ENCODE measurements at regions not wholly inside any gene's neighbourhood (a gene's known extent, or its start where the extent isn't known, plus 50 kb on each side); places are given as distances from the start of the nearest gene placed in this dataset.

- no peak overlapping the region for H3K4me3 ChIP-seq (ENCODE audit: low read length)
- no peaks in the 10 kb centered on the region for H3K79me2 ChIP-seq (ENCODE audit: low read length)
- DNase-seq: no peak
- H3K27me3 ChIP-seq (replicated peaks; ENCODE audit: insufficient read depth, low read length): no peaks in the 10 kb centered on the region
- H4K20me1 ChIP-seq (ENCODE audit: insufficient read depth, low read length): no peaks in the 10 kb centered on the region
- no peak overlapping the region for H3K27ac ChIP-seq (ENCODE audit: low read length)
- no peak overlapping the region for H3K9ac ChIP-seq (ENCODE audit: low read length)
- peaks cover 10% of the 10 kb centered on the region for H3K4me1 ChIP-seq (ENCODE audit: low read length)
- H3K9me2 ChIP-seq (replicated peaks; ENCODE audit: insufficient read depth, low read length): no peaks in the 10 kb centered on the region
- H3K36me3 ChIP-seq (replicated peaks; ENCODE audit: insufficient read depth, low read length): no peaks in the 10 kb centered on the region
- H3K4me2 ChIP-seq (ENCODE audit: low read depth, low read length): no peak overlapping the region
- H3F3A ChIP-seq (ENCODE audit: insufficient read depth, low read length): no peaks in the 10 kb centered on the region
- TF ChIP-seq EZH2phosphoT487 (IDR thresholded peaks at IDR 0.05; ENCODE audit: low read length) (no peak), EZH2 (optimal IDR thresholded peaks at IDR 0.05; ENCODE audit: low read depth, low read length) (no peak), CTCF (IDR thresholded peaks at IDR 0.05; ENCODE audit: low read length) (no peak)
- H3K9me3 ChIP-seq (replicated peaks; ENCODE audit: insufficient read depth, low read length): no peaks in the 10 kb centered on the region
- H2AFZ ChIP-seq (ENCODE audit: low read length): no peak overlapping the region
These were observed 235.6 kb upstream of the RPS23 start for GRCh38 chr5:82513738-82514137.

- Histone ChIP-seq H3K9me3 (replicated peaks; ENCODE audit: insufficient read depth, low read length) (no peaks in the 10 kb centered on the region), H3K36me3 (replicated peaks; ENCODE audit: insufficient read depth, low read length) (no peaks in the 10 kb centered on the region), H3K4me2 (ENCODE audit: low read depth, low read length) (no peak overlapping the region), H3K9ac (ENCODE audit: low read length) (no peak overlapping the region), H2AFZ (ENCODE audit: low read length) (no peak overlapping the region), H3K27me3 (replicated peaks; ENCODE audit: insufficient read depth, low read length) (no peaks in the 10 kb centered on the region), H3K9me2 (replicated peaks; ENCODE audit: insufficient read depth, low read length) (no peaks in the 10 kb centered on the region), H3F3A (ENCODE audit: insufficient read depth, low read length) (no peaks in the 10 kb centered on the region), H3K4me3 (ENCODE audit: low read length) (no peak overlapping the region), H3K27ac (ENCODE audit: low read length) (no peak overlapping the region), H3K4me1 (ENCODE audit: low read length) (peaks cover 10% of the 10 kb centered on the region), H3K79me2 (ENCODE audit: low read length) (no peaks in the 10 kb centered on the region), H4K20me1 (ENCODE audit: insufficient read depth, low read length) (no peaks in the 10 kb centered on the region)
- TF ChIP-seq EZH2phosphoT487 (IDR thresholded peaks at IDR 0.05; ENCODE audit: low read length): no peak
- TF ChIP-seq EZH2 (optimal IDR thresholded peaks at IDR 0.05; ENCODE audit: low read depth, low read length): no peak
- TF ChIP-seq CTCF (IDR thresholded peaks at IDR 0.05; ENCODE audit: low read length): no peak
- peak; percentile 64 for DNase-seq
These were observed 233.9 kb upstream of the RPS23 start for GRCh38 chr5:82512025-82512424.

GRCh38 chr5:82511134-82511533, 233.0 kb upstream of the RPS23 start:
- H4K20me1 ChIP-seq (ENCODE audit: insufficient read depth, low read length): no peaks in the 10 kb centered on the region
- H3K9me2 ChIP-seq (replicated peaks; ENCODE audit: insufficient read depth, low read length): no peaks in the 10 kb centered on the region
- H3K4me3 ChIP-seq (ENCODE audit: low read length): no peak overlapping the region
- peaks cover 10% of the 10 kb centered on the region for H3K4me1 ChIP-seq (ENCODE audit: low read length)
- no peaks in the 10 kb centered on the region for H3F3A ChIP-seq (ENCODE audit: insufficient read depth, low read length)
- no peaks in the 10 kb centered on the region for H3K36me3 ChIP-seq (replicated peaks; ENCODE audit: insufficient read depth, low read length)
- no peak overlapping the region for H3K27ac ChIP-seq (ENCODE audit: low read length)
- H3K27me3 ChIP-seq (replicated peaks; ENCODE audit: insufficient read depth, low read length): no peaks in the 10 kb centered on the region
- no peak overlapping the region for H2AFZ ChIP-seq (ENCODE audit: low read length)
- DNase-seq: no peak
- H3K9me3 ChIP-seq (replicated peaks; ENCODE audit: insufficient read depth, low read length): no peaks in the 10 kb centered on the region
- no peak for TF ChIP-seq EZH2 (optimal IDR thresholded peaks at IDR 0.05; ENCODE audit: low read depth, low read length)
- TF ChIP-seq CTCF (IDR thresholded peaks at IDR 0.05; ENCODE audit: low read length): no peak
- no peak for TF ChIP-seq EZH2phosphoT487 (IDR thresholded peaks at IDR 0.05; ENCODE audit: low read length)
- no peak overlapping the region for H3K9ac ChIP-seq (ENCODE audit: low read length)
- no peaks in the 10 kb centered on the region for H3K79me2 ChIP-seq (ENCODE audit: low read length)
- no peak overlapping the region for H3K4me2 ChIP-seq (ENCODE audit: low read depth, low read length)

Measured in MM.1S (cell line).